ENCODE measurements at regions not wholly inside any gene's neighbourhood (a gene's known extent, or its start where the extent isn't known, plus 50 kb on each side); places are given as distances from the start of the nearest gene placed in this dataset.

- H3K27ac ChIP-seq (ENCODE audit: low read depth in 1 of 2, low read length in 2 of 2): no peak overlapping the region
- H3K9me3 ChIP-seq (ENCODE audit: control insufficient read depth in 4 of 4, low read length in 3 of 4): no peaks in the 10 kb centered on the region
- H3K27me3 ChIP-seq (ENCODE audit: control insufficient read depth in 4 of 4, insufficient read depth in 4 of 4, low read length in 3 of 4): no peaks in the 10 kb centered on the region
- H3K4me3 ChIP-seq (ENCODE audit: low read depth in 1 of 3, low read length in 3 of 3): no peak overlapping the region
- 38% methylated on average over 4 of the region's 4 CpGs for WGBS
- no peak overlapping the region for H3K9ac ChIP-seq (ENCODE audit: low read depth in 1 of 2, low read length in 2 of 2)
- H3K36me3 ChIP-seq (ENCODE audit: control insufficient read depth in 4 of 4, insufficient read depth in 3 of 4, low read depth in 1 of 4, low read length in 3 of 4): no peaks in the 10 kb centered on the region
- no peaks in the 10 kb centered on the region for H3K4me1 ChIP-seq (ENCODE audit: control insufficient read depth in 4 of 4, insufficient read depth in 4 of 4, low read length in 3 of 4)
- no peak for DNase-seq (ENCODE audit: low spot score)
- TF ChIP-seq EGR1 (IDR thresholded peaks at IDR 0.05; ENCODE audit: low read depth in 2 of 2) (no peak), RXRA (IDR thresholded peaks at IDR 0.05) (no peak), FOXA1 (IDR thresholded peaks at IDR 0.05) (no peak), YY1 (IDR thresholded peaks at IDR 0.05) (no peak), JUND (IDR thresholded peaks at IDR 0.05) (no peak), HNF4G (IDR thresholded peaks at IDR 0.05) (no peak), FOXA2 (IDR thresholded peaks at IDR 0.05) (no peak)
- TF ChIP-seq, protein P1, sequence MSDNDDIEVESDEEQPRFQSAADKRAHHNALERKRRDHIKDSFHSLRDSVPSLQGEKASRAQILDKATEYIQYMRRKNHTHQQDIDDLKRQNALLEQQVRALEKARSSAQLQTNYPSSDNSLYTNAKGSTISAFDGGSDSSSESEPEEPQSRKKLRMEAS (IDR thresholded peaks at IDR 0.05): no peak
Observed at GRCh38 chr5:9820691-9821449, 190.7 kb upstream of the TAS2R1 start.

- no peaks in the 10 kb centered on the region for H3K36me3 ChIP-seq (ENCODE audit: control insufficient read depth in 4 of 4, insufficient read depth in 3 of 4, low read depth in 1 of 4, low read length in 3 of 4)
- H3K4me1 ChIP-seq (ENCODE audit: control insufficient read depth in 4 of 4, insufficient read depth in 4 of 4, low read length in 3 of 4): no peaks in the 10 kb centered on the region
- H3K9ac ChIP-seq (ENCODE audit: low read depth in 1 of 2, low read length in 2 of 2): no peak overlapping the region
- no peak for DNase-seq (ENCODE audit: low spot score)
- WGBS: 87% methylated on average over 2 of the region's 2 CpGs
- no peak overlapping the region for H3K27ac ChIP-seq (ENCODE audit: low read depth in 1 of 2, low read length in 2 of 2)
- no peaks in the 10 kb centered on the region for H3K27me3 ChIP-seq (ENCODE audit: control insufficient read depth in 4 of 4, insufficient read depth in 4 of 4, low read length in 3 of 4)
- no peak overlapping the region for H3K4me3 ChIP-seq (ENCODE audit: low read depth in 1 of 3, low read length in 3 of 3)
- no peak for TF ChIP-seq REST (IDR thresholded peaks at IDR 0.05)
- TF ChIP-seq, protein P1 (IDR thresholded peaks at IDR 0.05): no peak
- TF ChIP-seq, protein P2, sequence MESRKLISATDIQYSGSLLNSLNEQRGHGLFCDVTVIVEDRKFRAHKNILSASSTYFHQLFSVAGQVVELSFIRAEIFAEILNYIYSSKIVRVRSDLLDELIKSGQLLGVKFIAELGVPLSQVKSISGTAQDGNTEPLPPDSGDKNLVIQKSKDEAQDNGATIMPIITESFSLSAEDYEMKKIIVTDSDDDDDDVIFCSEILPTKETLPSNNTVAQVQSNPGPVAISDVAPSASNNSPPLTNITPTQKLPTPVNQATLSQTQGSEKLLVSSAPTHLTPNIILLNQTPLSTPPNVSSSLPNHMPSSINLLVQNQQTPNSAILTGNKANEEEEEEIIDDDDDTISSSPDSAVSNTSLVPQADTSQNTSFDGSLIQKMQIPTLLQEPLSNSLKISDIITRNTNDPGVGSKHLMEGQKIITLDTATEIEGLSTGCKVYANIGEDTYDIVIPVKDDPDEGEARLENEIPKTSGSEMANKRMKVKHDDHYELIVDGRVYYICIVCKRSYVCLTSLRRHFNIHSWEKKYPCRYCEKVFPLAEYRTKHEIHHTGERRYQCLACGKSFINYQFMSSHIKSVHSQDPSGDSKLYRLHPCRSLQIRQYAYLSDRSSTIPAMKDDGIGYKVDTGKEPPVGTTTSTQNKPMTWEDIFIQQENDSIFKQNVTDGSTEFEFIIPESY (IDR thresholded peaks at IDR 0.05): no peak
- no peak for TF ChIP-seq GABPA (IDR thresholded peaks at IDR 0.05 in 1 of 2, conservative IDR thresholded peaks at IDR 0.05 in 1 of 2)
- TF ChIP-seq HNF4G (IDR thresholded peaks at IDR 0.05): no peak
- TF ChIP-seq SP1 (IDR thresholded peaks at IDR 0.05): no peak
- no peak for TF ChIP-seq JUND (IDR thresholded peaks at IDR 0.05)
- H3K9me3 ChIP-seq (ENCODE audit: control insufficient read depth in 4 of 4, low read length in 3 of 4): no peaks in the 10 kb centered on the region
Observed at GRCh38 chr5:9818340-9818845, 188.2 kb upstream of the TAS2R1 start.
